SU-DHL-6 (cell line): ENCODE measurements at regions not wholly inside any gene's neighbourhood (a gene's known extent, or its start where the extent isn't known, plus 50 kb on each side); places are given as distances from the start of the nearest gene placed in this dataset.

ENCODE experiments used
- H2AFZ ChIP-seq: fragments of 200-600 bp; sonication (generic); 2 replicates; pipeline ENCODE4 v1.6.1; 2014; ENCODE audit warnings: low read depth, mild to moderate bottlenecking, moderate library complexity, mixed read lengths, antibody characterized with exemption, low read length; ENCODE audit not compliant: severe bottlenecking
- H3F3A ChIP-seq: fragments of 200-600 bp; shearing (Covaris generic); 2 replicates; pipeline ENCODE4 v1.6.0; 2016; ENCODE audit warnings: antibody characterized with exemption, mild to moderate bottlenecking; ENCODE audit not compliant: insufficient read depth
- H3K27ac ChIP-seq: fragments of 200-600 bp; sonication (generic); 2 replicates; pipeline ENCODE4 v1.5.1; 2016; ENCODE audit warnings: low read depth, mild to moderate bottlenecking, low read length, moderate library complexity, mixed read lengths
- H3K27me3 ChIP-seq: fragments of 200-600 bp; sonication (generic), shearing (Covaris generic); 2 replicates; pipeline ENCODE4 v1.6.0; 2014; ENCODE audit warnings: mild to moderate bottlenecking, low read length
- H3K36me3 ChIP-seq: fragments of 200-600 bp; sonication (generic); 2 replicates; pipeline ENCODE4 v1.6.1; 2014; ENCODE audit warnings: mild to moderate bottlenecking, low read length, mixed read lengths
- H3K4me2 ChIP-seq: fragments of 300-600, 200-600 bp; shearing (Covaris generic), sonication (generic); 2 replicates; pipeline ENCODE4 v1.6.0; 2014; ENCODE audit warnings: low read length, low read depth, mild to moderate bottlenecking; ENCODE audit not compliant: poor library complexity, severe bottlenecking
- H3K4me3 ChIP-seq: fragments of 200-600 bp; sonication (generic); 2 replicates; pipeline ENCODE4 v1.5.1; 2014; ENCODE audit warnings: antibody characterized with exemption, low read length, mild to moderate bottlenecking, mixed read lengths; ENCODE audit not compliant: insufficient read depth, poor library complexity, severe bottlenecking
- H3K79me2 ChIP-seq: fragments of 200-600 bp; sonication (generic); 2 replicates; pipeline ENCODE4 v1.6.1; 2014; ENCODE audit warnings: mild to moderate bottlenecking, low read length, moderate library complexity; ENCODE audit not compliant: insufficient read depth
- H3K9ac ChIP-seq: fragments of 200-600 bp; sonication (generic); 2 replicates; pipeline ENCODE4 v1.7.0; 2014; ENCODE audit warnings: mild to moderate bottlenecking, low read length
- H3K9me2 ChIP-seq: fragments of 200-600 bp; sonication (generic); replicated peaks from 2 replicates; pipeline ENCODE4 v1.6.1; 2014; ENCODE audit warnings: low read length; ENCODE audit not compliant: insufficient read depth
- H3K9me3 ChIP-seq: fragments of 200-600 bp; sonication (generic); 2 replicates; pipeline ENCODE4 v1.6.1; 2014; ENCODE audit warnings: low read length, mixed read lengths; ENCODE audit not compliant: insufficient read depth
- H4K20me1 ChIP-seq: fragments of 200-600 bp; sonication (generic); 2 replicates; pipeline ENCODE4 v1.6.1; 2014; ENCODE audit warnings: low read depth, mild to moderate bottlenecking, antibody characterized with exemption, low read length, moderate library complexity, mixed read lengths
- EZH2phosphoT487 ChIP-seq: fragments of 200-600 bp; sonication (generic), shearing (Covaris generic); conservative IDR thresholded peaks from 2 replicates; pipeline ENCODE4 v1.6.1; 2018; ENCODE audit warnings: mild to moderate bottlenecking, antibody characterized with exemption, low read length, moderate library complexity, mixed read lengths
- TF ChIP-seq, protein P1 (sequence below): fragments of 200-600 bp; sonication (generic); IDR thresholded peaks from one replicate; pipeline ENCODE4 v1.5.1; 2017; ENCODE audit warnings: antibody characterized with exemption, mild to moderate bottlenecking, low read length, moderate library complexity; ENCODE audit not compliant: insufficient read depth, poor library complexity, severe bottlenecking

DNA sequence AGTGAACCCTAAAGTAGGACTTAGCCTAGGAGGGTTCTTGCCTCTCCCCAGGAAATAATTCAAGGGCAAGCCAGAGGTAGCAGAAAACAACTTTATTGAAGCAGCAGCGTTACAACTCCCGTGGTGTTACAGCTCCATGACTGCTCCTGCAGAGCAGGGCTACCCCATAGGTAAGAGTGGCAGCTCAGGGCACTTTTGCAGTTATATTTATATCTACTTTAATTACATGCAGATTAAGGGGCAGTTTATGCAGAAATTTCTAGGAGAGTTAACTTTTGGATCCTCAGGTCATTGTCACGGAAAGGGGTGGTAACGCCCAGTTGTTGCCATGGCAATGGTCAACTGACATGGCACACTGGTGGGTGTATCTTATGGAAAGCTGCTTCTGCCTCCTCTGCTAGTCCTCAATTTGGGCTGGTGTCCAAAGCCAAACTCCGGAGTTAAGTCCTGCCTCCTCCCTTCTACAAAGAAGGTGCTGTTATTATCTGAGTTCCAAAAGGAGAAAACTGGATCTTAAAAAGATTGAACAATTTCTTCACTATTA lies 1413.0 kb downstream of the DSC3 start:
- Histone ChIP-seq H3K79me2 (no peaks in the 10 kb centered on the region), H3K4me3 (no peak overlapping the region), H3K4me2 (no peak overlapping the region), H3K9me3 (no peaks in the 10 kb centered on the region), H4K20me1 (no peaks in the 10 kb centered on the region), H3K27me3 (no peaks in the 10 kb centered on the region), H3K9me2 (no peaks in the 10 kb centered on the region), H3F3A (no peaks in the 10 kb centered on the region), H3K9ac (no peak overlapping the region), H2AFZ (no peak overlapping the region), H3K27ac (no peak overlapping the region), H3K36me3 (no peaks in the 10 kb centered on the region)
- no peak for TF ChIP-seq EZH2phosphoT487
- TF ChIP-seq, protein P1, sequence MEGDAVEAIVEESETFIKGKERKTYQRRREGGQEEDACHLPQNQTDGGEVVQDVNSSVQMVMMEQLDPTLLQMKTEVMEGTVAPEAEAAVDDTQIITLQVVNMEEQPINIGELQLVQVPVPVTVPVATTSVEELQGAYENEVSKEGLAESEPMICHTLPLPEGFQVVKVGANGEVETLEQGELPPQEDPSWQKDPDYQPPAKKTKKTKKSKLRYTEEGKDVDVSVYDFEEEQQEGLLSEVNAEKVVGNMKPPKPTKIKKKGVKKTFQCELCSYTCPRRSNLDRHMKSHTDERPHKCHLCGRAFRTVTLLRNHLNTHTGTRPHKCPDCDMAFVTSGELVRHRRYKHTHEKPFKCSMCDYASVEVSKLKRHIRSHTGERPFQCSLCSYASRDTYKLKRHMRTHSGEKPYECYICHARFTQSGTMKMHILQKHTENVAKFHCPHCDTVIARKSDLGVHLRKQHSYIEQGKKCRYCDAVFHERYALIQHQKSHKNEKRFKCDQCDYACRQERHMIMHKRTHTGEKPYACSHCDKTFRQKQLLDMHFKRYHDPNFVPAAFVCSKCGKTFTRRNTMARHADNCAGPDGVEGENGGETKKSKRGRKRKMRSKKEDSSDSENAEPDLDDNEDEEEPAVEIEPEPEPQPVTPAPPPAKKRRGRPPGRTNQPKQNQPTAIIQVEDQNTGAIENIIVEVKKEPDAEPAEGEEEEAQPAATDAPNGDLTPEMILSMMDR = no peak

DNA sequence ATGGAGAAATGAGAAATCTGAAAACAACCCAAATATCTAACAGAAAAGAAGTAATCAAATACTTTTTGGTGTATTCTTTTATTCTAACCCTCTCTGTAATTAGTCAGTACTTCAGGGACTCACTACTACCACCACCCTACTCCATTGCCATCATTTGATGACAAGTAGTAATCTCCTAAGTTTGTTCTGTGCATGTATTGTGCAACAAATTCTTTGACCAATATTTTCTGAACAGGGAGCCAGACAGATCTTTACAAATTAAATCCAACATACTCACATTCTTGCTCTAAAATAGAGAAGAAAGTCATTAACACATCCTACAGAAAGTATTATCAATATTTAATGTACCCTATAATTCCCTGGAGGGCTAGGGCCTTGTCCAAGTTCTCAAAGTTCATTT lies 1416.4 kb downstream of the DSC3 start:
- Histone ChIP-seq H3K4me3 (no peak overlapping the region), H3K9me2 (no peaks in the 10 kb centered on the region), H3K27ac (no peak overlapping the region), H4K20me1 (no peaks in the 10 kb centered on the region), H3K9ac (no peak overlapping the region), H3F3A (no peaks in the 10 kb centered on the region), H3K9me3 (no peaks in the 10 kb centered on the region), H3K27me3 (no peaks in the 10 kb centered on the region), H3K79me2 (no peaks in the 10 kb centered on the region), H3K4me2 (no peak overlapping the region), H3K36me3 (no peaks in the 10 kb centered on the region), H2AFZ (no peak overlapping the region)
- TF ChIP-seq, protein P1 = no peak
- no peak for TF ChIP-seq EZH2phosphoT487

DNA sequence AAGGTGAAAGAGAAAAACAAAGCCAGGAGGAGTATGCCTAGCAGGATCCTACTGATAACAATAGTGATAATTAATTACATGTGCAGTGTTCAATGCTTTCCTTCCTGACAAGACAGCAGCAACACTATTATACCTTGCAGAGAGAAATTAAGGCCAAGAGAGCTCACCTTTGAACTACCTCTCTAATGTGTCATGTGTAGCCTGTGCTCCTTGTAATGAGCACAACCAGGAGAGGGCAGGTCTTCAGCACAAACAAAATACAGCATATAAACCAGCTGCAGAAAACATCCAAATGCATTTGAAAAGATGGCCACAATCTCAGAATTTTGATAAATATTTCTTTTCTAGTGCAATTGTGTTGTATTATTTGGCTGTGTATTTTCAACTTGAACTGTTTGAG lies 1425.7 kb downstream of the DSC3 start:
- Histone ChIP-seq H3F3A (no peaks in the 10 kb centered on the region), H4K20me1 (no peaks in the 10 kb centered on the region), H3K36me3 (no peaks in the 10 kb centered on the region), H3K79me2 (no peaks in the 10 kb centered on the region), H3K27me3 (no peaks in the 10 kb centered on the region), H2AFZ (no peak overlapping the region), H3K9ac (no peak overlapping the region), H3K4me2 (no peak overlapping the region), H3K27ac (no peak overlapping the region), H3K9me2 (no peaks in the 10 kb centered on the region), H3K9me3 (no peaks in the 10 kb centered on the region), H3K4me3 (no peak overlapping the region)
- TF ChIP-seq, protein P1 = no peak
- TF ChIP-seq EZH2phosphoT487 = no peak
